Esophagus squamous epithelium (tissue), 4 donors: ENCODE measurements at regions not wholly inside any gene's neighbourhood (a gene's known extent, or its start where the extent isn't known, plus 50 kb on each side); places are given as distances from the start of the nearest gene placed in this dataset.

ENCODE experiments used
- CTCF ChIP-seq, 6 experiments: fragments of 450-650 bp in 4 of 6; fragments of 200-600 bp in 2 of 6; sonication (generic) in 2 of 6; IDR thresholded peaks; one replicate each; pipeline ENCODE4 v1.5.1; 2016 to 2019; ENCODE audit warnings: antibody characterized with exemption in 6 of 6, mild to moderate bottlenecking in 4 of 6, moderate library complexity in 4 of 6
- POLR2A ChIP-seq, 4 donors: fragments of 450-650 bp; IDR thresholded peaks; one replicate each; pipeline ENCODE4 v1.6.1; 2017; ENCODE audit warnings: antibody characterized with exemption in 4 of 4, mild to moderate bottlenecking in 4 of 4, moderate library complexity in 3 of 4

- TF ChIP-seq CTCF (IDR thresholded peaks at IDR 0.05) (no peak), POLR2A (IDR thresholded peaks at IDR 0.05) (no peak)
Measured at GRCh38 chr15:61641645-61642044, 412.5 kb upstream of the RORA start.
